ENCODE measurements at regions not wholly inside any gene's neighbourhood (a gene's known extent, or its start where the extent isn't known, plus 50 kb on each side); places are given as distances from the start of the nearest gene placed in this dataset.

DNA sequence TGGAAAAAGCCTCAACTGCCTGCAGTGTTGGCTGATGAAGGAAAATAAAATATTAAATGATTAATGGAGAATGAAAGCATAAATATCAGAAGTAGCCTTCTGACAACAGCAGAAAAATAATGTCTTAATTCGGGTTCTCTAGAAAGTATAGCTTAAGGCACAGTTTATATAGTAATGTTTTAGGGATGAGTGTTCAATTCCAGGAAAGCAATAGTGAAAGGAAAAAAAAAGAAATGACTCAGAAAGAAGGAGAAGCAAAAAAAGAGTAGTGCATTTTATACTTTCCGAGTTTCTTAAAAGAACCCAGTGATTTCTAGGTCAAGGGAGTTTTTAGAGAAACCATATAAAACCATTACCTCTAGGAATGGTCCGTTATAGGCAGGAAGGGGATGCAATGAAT is 137.3 kb downstream of the HTR1B start:
- Histone ChIP-seq H3K27ac (no peak overlapping the region), H3K36me3 (ENCODE audit: low read depth) (no peaks in the 10 kb centered on the region), H3K4me3 (no peak overlapping the region), H3K4me1 (replicated peaks; ENCODE audit: insufficient read depth) (no peaks in the 10 kb centered on the region), H2AFZ (no peak overlapping the region), H3K27me3 (ENCODE audit: insufficient read depth, low read depth) (no peaks in the 10 kb centered on the region), H3K79me2 (ENCODE audit: low read depth) (no peaks in the 10 kb centered on the region), H4K20me1 (ENCODE audit: insufficient read depth) (no peaks in the 10 kb centered on the region), H3K9me3 (ENCODE audit: insufficient read depth, low read depth) (no peaks in the 10 kb centered on the region), H3K9me2 (ENCODE audit: insufficient read depth) (no peaks in the 10 kb centered on the region), H3F3A (ENCODE audit: insufficient read depth, low read depth) (no peaks in the 10 kb centered on the region), H3K4me2 (no peak overlapping the region)
- ChIA-PET CTCF (no interaction called here), POLR2A (ENCODE audit: unreplicated experiment) (no interaction called here)
- intact Hi-C loops (cut with micrococcal nuclease; ENCODE audit: unreplicated experiment): loop anchor here (5.0 kb wide), 1 partner anchor 1369 kb away; no protein-coding TSS in a partner anchor
- TF ChIP-seq, protein P1, sequence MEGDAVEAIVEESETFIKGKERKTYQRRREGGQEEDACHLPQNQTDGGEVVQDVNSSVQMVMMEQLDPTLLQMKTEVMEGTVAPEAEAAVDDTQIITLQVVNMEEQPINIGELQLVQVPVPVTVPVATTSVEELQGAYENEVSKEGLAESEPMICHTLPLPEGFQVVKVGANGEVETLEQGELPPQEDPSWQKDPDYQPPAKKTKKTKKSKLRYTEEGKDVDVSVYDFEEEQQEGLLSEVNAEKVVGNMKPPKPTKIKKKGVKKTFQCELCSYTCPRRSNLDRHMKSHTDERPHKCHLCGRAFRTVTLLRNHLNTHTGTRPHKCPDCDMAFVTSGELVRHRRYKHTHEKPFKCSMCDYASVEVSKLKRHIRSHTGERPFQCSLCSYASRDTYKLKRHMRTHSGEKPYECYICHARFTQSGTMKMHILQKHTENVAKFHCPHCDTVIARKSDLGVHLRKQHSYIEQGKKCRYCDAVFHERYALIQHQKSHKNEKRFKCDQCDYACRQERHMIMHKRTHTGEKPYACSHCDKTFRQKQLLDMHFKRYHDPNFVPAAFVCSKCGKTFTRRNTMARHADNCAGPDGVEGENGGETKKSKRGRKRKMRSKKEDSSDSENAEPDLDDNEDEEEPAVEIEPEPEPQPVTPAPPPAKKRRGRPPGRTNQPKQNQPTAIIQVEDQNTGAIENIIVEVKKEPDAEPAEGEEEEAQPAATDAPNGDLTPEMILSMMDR (conservative IDR thresholded peaks at IDR 0.05): no peak
- TF ChIP-seq EZH2 (IDR thresholded peaks at IDR 0.05; ENCODE audit: low read depth): no peak
- no peak for DNase-seq
- no TSS peak for BruUV-seq (replicated peaks)

DNA sequence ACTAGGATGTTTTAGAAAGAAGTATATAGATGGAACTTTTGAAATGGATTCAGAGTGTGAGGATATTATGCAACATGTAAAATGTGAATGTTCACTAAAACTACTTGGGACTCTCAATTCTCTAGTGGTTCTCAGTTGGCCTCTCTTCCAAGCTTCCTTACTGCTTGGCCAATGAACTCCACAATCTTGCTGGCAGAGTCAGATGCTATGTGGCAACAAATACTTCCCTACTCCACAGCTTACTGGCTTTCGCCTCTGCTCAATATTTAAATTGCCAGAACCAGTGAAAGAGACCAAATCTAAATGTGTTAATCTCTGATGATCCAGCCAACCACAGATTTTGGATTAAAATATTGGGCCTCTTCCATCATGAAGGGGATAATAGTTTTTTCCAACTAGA is 138.4 kb downstream of the HTR1B start:
- Histone ChIP-seq H3K36me3 (ENCODE audit: low read depth) (no peaks in the 10 kb centered on the region), H3K27ac (no peak overlapping the region), H4K20me1 (ENCODE audit: insufficient read depth) (no peaks in the 10 kb centered on the region), H3K4me1 (replicated peaks; ENCODE audit: insufficient read depth) (no peaks in the 10 kb centered on the region), H3K9me2 (ENCODE audit: insufficient read depth) (no peaks in the 10 kb centered on the region), H2AFZ (no peak overlapping the region), H3F3A (ENCODE audit: insufficient read depth, low read depth) (no peaks in the 10 kb centered on the region), H3K4me2 (no peak overlapping the region), H3K27me3 (ENCODE audit: insufficient read depth, low read depth) (no peaks in the 10 kb centered on the region), H3K4me3 (no peak overlapping the region), H3K79me2 (ENCODE audit: low read depth) (no peaks in the 10 kb centered on the region), H3K9me3 (ENCODE audit: insufficient read depth, low read depth) (no peaks in the 10 kb centered on the region)
- POLR2A ChIA-PET (ENCODE audit: unreplicated experiment): no interaction called here
- no peak for DNase-seq
- BruUV-seq (replicated peaks): no TSS peak
- intact Hi-C loops (cut with micrococcal nuclease; ENCODE audit: unreplicated experiment): loop anchor here (5.0 kb wide), 1 partner anchor 1368 kb away; no protein-coding TSS in a partner anchor
- TF ChIP-seq EZH2 (IDR thresholded peaks at IDR 0.05; ENCODE audit: low read depth): no peak
- TF ChIP-seq, protein P1 (conservative IDR thresholded peaks at IDR 0.05): no peak
- CTCF ChIA-PET: no interaction called here

DNA sequence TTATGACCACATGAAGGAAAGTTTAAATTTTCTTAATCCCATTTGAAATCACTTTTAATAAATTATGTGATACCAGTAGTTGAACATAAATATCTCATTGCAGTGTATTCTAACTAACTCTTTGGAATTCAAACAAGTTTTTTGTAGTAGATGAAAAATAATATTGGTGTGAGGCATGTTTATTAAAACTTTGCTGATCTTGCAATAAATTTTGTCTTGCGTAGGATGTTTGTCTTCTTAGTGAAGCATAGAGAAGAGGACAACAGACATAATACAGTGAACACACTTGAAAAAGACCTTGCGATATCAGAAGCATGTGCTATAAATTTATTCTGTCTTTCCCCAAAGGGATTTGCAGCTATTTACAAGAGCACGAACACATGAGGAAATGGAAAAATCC is 140.7 kb downstream of the HTR1B start:
- H3K79me2 ChIP-seq (ENCODE audit: low read depth): no peaks in the 10 kb centered on the region
- no peaks in the 10 kb centered on the region for H3K4me1 ChIP-seq (replicated peaks; ENCODE audit: insufficient read depth)
- H3K4me3 ChIP-seq: no peak overlapping the region
- no peaks in the 10 kb centered on the region for H3K27me3 ChIP-seq (ENCODE audit: insufficient read depth, low read depth)
- BruUV-seq (replicated peaks): no TSS peak
- ChIA-PET CTCF (no interaction called here), POLR2A (ENCODE audit: unreplicated experiment) (no interaction called here)
- H3K4me2 ChIP-seq: no peak overlapping the region
- H2AFZ ChIP-seq: no peak overlapping the region
- H3K9me3 ChIP-seq (ENCODE audit: insufficient read depth, low read depth): no peaks in the 10 kb centered on the region
- no peaks in the 10 kb centered on the region for H4K20me1 ChIP-seq (ENCODE audit: insufficient read depth)
- TF ChIP-seq, protein P1 (conservative IDR thresholded peaks at IDR 0.05): no peak
- no peak for TF ChIP-seq EZH2 (IDR thresholded peaks at IDR 0.05; ENCODE audit: low read depth)
- no peak for DNase-seq
- H3K9me2 ChIP-seq (ENCODE audit: insufficient read depth): no peaks in the 10 kb centered on the region
- H3K36me3 ChIP-seq (ENCODE audit: low read depth): no peaks in the 10 kb centered on the region
- H3K27ac ChIP-seq: no peak overlapping the region
- intact Hi-C loops (cut with micrococcal nuclease; ENCODE audit: unreplicated experiment): no loop called here
- no peaks in the 10 kb centered on the region for H3F3A ChIP-seq (ENCODE audit: insufficient read depth, low read depth)
